ENCODE measurements at regions not wholly inside any gene's neighbourhood (a gene's known extent, or its start where the extent isn't known, plus 50 kb on each side); places are given as distances from the start of the nearest gene placed in this dataset.
"Not testable (repeated sequence)": the region's sequence is repeated elsewhere in the genome, so short reads cannot be mapped to it uniquely, and the experiment has no call there.

DNA sequence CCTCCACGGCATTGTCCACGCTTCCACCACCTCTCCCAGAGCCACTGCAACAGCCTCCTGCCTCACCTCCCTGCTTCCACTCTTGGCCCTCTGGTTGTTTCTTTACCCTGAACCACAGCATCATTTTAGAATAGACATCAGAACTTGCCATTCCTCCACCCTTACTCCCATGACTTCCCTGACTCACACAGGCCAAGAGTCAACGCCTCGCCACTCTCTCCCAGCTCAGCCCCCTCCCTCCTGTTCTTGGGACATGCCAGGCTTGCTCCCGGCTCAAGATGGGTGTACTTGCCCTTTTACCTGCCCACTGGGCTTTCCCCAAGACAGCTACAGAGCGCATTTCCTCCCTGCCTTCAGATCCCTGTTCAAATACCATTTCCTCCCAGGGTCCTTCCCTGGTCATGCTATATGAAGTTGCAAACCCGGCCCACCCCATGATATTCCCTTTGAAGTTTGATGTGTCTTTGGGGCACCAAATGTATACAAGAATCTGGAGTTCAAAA is 429.1 kb downstream of the RPS24 start:
- intact Hi-C loops (cut with DNase I, micrococcal nuclease): no loop called here
- no peak for DNase-seq
- no peak for ATAC-seq

DNA sequence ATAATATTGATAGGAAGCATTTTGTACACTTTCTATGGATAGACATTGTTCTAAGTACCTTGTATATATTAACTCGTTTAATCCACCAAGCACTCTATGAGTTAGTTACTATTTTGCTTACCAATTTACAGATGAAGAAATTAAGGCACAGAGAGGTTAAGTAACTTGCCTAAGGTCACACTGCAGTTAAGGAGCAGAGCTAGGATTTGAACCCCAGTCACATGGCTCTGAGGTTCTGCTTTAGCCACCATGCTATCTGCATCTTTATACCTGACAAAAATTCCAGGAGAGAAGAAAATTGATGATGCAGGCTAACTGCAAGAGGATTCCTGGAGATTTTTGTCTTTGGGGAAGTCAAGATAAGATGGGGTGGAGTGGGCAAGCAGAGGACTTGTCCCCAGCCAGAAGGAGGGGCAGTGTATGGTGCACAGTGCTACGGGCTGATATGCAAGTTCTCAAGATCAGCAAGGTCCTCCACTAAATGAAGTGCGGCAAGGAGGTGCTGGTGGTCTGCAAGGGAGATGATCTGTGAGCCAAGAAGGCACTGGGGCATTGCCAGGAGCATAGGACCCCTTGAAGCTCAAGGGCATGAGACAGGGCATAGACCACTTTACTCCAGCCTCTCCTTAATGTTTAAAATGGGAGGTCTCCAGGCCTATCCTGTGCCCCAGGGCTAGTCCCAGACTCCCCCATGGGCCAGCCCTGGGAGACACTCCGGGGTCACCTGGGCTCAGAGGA is 430.6 kb downstream of the RPS24 start:
- intact Hi-C loops (cut with DNase I, micrococcal nuclease): no loop called here
- no peak for ATAC-seq
- DNase-seq: no peak

DNA sequence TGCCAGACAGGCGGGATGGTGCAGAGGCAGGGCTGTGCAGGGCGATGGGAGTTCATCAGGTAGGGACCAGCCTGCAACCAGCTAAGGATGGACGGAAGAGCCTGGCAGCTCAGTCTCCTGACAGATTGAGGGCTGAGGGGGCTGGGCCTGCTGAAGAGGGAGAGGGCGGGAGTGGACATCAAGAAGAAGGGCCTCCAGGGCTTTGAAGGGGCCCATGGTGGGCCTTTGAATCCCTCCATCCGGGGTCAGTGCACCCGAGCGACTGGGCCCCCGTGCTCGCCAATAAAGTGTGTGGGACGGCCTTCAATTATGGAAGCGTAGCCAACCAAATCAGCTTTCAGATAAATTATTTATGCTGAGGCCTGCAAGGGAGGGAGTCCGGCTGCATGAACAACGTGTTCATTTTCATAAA is 431.2 kb downstream of the RPS24 start:
- intact Hi-C loops (cut with DNase I, micrococcal nuclease): no loop called here
- ATAC-seq: no peak
- DNase-seq: no peak

DNA sequence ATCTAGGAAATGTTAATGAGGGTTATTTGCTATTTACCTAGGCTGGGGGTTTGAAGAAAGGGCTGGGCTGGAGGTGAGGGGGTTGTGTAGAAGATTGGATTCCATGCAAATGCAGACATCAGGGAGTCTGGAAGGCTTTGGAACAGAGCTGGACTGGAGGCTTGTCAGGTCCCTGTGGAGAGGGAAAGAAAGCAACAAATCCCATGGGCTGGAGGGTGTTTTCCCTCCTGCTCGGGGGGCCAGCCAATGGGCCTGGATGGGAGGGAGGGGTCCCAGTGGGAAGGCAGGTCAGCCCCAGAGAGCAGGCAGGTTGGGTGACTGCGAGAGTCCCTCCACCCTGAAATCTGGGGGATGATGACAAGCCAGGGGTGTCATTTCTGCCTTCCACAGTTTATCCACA is 431.8 kb downstream of the RPS24 start:
- DNase-seq (no peak), ATAC-seq (no peak)
- intact Hi-C loops (cut with DNase I, micrococcal nuclease): no loop called here

DNA sequence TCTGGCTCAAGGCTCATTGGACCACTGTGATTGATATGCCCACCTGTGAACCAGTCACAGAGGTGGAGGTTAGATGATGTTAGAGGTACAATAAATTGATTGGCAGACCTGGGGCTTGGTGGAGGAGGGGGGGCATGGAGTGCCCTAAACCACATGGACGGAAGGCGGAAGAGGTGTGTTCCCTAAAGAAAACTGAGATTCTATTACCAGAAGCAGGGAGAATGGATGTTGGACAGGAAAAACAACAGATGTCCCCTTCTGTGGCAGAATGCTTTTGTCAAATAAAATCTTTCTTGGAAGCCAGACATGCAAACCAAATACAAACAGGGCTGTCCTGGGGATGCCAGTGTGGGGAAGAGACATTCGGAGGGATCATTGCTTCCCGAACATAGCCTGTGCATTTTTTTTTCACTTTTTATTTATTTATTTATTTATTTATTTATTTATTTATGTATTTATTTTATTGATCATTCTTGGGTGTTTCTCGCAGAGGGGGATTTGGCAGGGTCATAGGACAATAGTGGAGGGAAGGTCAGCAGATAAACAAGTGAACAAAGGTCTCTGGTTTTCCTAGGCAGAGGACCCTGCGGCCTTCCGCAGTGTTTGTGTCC is 433.9 kb downstream of the RPS24 start:
- intact Hi-C loops (cut with DNase I, micrococcal nuclease): no loop called here
- ATAC-seq (no peak), DNase-seq (no peak)

DNA sequence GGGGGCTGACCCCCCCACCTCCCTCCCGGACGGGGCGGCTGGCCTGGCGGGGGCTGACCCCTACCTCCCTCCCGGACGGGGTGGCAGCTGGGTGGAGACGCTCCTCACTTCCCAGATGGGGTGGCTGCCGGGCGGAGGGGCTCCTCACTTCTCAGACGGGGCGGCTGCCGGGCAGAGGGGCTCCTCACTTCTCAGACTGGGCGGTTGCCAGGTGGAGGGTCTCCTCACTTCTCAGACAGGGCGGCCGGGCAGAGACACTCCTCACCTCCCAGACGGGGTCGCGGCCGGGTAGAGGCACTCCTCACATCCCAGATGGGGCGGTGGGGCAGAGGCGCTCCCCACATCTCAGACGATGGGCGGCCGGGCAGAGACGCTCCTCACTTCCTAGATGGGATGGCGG is 435.1 kb downstream of the RPS24 start:
- ATAC-seq; DNase-seq; intact Hi-C loops (cut with DNase I, micrococcal nuclease): not testable (repeated sequence)

DNA sequence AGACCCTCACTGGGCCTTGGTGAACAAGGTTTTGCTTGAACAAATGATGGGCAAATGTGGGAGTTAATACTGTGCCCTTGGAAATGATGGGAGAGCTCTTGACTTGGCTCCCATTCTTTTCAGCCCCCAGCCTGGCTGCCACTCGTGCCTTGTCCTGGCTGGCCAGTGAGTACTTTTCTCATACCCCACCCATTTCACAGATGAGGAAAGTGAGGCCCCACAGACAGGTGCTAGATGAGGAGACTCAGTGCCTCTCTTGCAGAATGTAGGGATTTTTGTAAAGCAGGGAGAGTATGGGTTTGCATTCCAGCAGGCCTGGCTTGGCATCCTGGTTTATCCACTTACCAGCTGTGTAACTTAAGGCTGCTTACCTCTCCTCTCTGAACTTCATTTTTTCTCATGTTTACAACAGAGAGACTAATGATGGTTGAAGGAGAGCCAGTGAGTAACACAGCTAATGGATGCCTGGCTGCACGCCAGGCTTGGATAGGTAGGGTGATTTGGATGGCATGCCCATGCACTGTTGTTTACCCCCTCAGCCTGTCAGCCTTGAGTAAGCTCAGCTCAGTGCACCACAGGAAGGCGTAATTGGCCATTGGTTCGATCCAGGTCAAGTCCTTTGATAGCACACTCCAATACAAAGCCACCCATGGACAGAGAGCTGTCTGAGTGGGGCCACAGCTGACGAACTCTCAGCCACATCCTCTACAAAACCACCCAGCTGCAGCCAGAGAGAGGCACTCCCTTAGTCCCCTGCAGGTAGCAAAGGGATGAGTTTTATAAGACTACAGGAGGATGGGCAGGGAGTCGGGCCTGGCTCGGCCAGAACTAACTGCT is 436.8 kb downstream of the RPS24 start:
- intact Hi-C loops (cut with DNase I, micrococcal nuclease): no loop called here
- no peak for DNase-seq
- no peak for ATAC-seq

DNA sequence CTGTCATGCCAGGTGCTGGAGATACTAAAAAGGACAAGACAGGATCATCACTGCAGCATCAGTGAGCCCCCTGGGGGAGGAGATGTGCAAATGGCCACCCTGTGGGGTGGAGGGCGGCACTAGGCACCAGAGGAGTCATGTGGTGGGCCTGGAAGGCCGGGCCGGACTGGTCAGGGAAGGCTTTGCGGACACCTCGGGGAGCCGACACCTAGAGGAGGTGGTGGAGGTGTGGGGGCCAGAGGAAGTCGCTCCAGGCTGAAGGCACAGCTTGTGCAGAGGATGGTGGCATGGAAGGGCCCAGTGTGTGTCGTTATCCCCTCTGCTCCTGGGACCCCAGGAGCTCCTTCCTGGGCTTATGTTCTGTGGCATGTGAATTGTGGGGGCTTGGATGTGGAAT is 437.7 kb downstream of the RPS24 start:
- DNase-seq: no peak
- intact Hi-C loops (cut with DNase I, micrococcal nuclease): no loop called here
- ATAC-seq: no peak

DNA sequence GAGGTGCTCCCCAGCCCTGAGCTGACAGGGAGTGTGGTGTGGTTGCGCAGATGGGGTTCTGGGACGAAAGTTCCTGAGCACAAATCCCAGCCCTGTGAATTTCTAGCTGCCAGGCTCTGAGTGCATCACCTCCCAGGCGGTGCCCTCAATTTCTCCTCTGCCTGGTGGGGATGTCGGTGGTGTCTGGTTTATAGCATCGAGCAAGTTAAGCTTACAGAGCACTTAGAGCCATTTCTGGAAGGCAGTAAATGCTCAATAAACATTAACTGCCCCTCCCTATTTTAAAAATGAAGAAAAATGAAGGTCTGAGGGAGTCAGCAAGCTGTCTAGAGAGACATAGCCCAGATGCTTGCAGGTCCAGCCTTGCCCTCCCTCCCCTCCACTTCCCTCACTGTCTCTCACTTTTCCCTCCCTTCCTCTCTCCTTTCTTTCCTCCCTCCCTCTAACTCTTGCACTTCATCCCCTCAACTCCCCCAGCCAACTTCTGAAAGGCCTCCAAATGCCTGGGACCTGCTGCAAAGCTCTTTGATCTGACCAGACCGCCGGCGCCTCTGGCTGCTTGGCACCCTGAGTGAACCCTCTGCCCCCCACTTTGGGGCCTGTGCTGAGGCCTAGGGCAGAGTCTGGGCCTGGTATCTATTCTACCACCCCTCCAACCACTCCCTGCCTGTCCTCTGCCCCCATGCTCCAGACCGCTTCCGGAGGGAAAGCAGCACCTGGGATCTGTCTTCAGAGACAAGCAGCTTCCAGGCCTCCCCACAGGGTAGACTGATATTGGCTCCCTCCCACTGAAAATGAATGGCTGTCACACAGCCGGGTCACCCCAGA is 438.3 kb downstream of the RPS24 start:
- DNase-seq (peak in 1 of 2 donors; percentile 46), ATAC-seq (no peak)
- intact Hi-C loops (cut with DNase I, micrococcal nuclease): no loop called here

DNA sequence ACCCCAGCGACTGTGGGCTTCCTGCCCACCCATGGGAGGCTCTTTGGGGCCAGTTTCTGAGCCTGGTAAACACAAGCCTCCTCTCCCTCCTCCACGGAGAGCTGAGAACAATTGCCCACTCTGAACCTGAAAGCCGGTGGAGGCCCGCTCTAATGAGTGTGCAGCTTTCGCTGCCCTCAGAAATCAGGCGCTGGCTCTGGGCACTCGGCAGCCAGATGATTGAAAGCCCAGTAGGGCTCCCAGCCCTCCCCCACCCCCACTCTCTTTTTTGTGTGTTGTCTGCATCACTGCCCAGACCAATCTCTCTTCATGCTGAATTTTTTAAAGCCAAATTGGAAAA is 438.9 kb downstream of the RPS24 start:
- intact Hi-C loops (cut with DNase I, micrococcal nuclease): no loop called here
- ATAC-seq: no peak

DNA sequence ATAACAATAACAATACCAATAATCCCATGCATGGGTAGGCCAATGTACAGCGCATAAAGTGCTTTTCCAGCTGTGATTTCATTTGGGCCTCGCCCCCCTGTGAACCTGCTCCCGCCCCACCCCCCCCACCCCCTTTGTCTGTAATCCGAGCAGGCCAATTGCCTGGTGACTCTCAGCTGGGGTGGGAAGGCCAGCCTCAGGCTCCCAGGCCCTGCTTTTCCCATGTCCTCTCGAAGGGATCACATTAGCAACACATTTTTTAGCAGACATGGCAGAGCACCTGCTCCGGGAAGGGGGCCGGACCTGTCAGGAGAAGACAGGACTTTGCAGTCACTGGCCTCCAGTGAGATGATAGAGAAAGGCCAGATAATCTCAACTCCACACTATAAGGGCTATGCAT is 439.3 kb downstream of the RPS24 start:
- ATAC-seq: no peak
- intact Hi-C loops (cut with DNase I, micrococcal nuclease): no loop called here
- no peak for DNase-seq

More for the DNA sequence above, 438.9 kb downstream of the RPS24 start:
- no peak for DNase-seq

DNA sequence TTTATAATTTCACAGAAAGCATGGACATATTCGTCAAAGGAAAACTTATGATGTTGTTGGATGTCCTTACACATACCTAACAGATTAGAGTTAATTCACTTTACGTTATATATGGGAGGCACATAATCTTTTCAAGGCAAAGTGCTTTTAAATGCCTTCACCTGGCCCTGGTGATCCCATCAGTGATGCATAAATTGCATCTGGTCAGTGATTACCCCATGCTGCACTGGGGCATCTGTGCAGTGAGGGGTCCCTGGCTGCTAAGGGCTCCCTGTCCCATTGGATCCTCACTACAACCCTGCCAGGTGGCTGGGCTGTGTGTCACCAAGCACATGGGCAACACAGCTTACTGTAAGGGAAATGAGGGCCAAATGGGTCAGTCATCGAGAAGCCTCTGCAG is 441.1 kb downstream of the RPS24 start:
- intact Hi-C loops (cut with DNase I, micrococcal nuclease): no loop called here
- DNase-seq (no peak), ATAC-seq (no peak)

DNA sequence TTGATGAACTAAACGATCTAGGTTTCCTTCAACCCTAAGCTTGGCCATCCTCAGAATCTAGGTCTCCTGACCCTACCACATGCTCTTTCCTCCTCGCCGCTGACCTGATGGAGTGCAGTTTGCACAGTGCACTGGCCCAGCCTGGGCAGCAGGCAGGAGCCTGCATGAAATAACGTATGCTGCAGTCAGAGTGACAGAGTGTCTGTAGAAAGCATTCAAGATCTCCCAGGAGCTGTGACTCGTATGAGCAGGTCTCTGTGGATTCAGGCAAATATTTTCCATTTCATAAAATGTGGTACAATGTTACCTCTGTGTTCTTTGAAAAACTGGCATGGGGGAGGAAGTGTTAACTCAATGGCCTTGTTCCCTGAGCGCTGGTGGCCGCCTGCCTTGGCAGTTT is 441.8 kb downstream of the RPS24 start:
- ATAC-seq: no peak
- intact Hi-C loops (cut with DNase I, micrococcal nuclease): no loop called here
- DNase-seq: no peak

DNA sequence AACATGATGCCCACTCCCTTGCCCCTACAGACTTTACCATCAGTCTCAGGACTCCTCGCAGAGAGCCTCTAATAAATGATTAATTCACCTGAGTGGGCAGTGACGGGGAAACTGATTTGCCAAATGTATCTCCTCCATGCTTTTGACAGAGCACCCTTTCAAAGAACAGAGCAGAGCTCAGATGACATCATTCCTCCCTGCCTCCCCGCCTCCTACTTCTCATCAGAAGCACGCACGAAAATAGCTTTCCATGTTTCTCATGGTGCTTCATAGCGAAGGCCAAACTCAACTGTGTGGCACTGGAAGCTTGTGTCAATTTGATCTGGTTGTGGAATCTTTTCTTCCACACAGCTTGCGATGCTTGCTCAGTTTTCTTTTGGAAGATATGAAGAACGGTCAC is 442.5 kb downstream of the RPS24 start:
- DNase-seq (no peak), ATAC-seq (no peak)
- intact Hi-C loops (cut with DNase I, micrococcal nuclease): no loop called here

DNA sequence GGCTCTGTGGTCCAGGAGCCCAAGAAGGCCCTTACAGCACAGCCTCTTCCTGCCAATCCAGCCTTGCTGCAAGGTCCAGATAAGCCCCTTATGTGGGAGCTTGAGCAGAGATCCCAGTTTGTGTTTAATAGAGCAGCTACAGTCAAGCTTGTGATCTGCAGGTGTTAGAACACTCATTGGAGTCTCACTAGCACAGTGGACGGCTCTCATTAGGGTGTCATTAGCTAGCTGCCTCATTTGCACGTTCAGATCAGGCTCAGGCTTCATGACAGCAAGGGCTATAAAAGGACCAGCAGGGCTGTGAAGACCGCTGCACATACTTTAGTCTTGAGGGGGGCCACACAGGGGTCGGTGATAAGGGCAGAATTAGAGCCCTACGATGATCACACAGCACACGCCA is 443.2 kb downstream of the RPS24 start:
- DNase-seq: no peak
- intact Hi-C loops (cut with DNase I, micrococcal nuclease): no loop called here
- no peak for ATAC-seq

DNA sequence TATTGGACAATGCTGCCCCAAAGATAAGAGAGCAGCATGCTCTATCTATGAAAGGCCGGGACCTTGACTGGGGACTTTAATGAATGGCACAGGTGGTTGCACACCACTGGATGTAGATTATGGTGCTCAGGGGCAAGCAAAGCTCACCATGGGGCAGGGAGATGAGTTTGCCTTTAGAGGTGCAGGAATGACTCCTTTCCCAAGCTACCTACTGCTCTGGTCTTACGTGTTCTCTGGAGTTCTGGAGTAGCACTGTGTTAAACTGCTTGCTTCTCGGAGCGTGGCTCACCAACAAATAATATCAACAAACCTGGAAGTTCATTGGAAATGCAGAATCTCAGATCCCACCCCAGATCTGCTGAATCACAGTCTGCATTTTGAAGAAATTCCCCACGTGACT is 445.3 kb downstream of the RPS24 start:
- no peak for DNase-seq
- intact Hi-C loops (cut with DNase I, micrococcal nuclease): no loop called here
- ATAC-seq: no peak

DNA sequence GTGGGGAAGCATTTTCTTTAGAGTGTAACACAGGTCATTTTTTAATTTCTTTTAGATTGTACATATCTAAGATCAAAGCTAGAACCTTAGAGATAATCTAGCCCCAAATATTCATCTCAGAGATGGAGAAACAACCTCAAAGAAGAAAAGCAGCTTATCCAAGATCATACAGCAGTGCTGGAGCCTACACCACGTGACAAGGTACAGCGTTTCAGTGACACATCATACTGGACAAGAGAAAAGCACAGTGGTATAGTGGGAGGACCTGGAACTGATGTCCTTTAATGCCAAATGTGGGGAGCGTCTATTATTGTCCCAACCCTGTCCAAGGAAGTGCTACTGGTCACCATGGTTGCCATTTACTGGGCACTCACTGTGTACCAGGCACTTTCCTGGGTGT is 445.8 kb downstream of the RPS24 start:
- ATAC-seq: no peak
- no peak for DNase-seq
- intact Hi-C loops (cut with DNase I, micrococcal nuclease): no loop called here

DNA sequence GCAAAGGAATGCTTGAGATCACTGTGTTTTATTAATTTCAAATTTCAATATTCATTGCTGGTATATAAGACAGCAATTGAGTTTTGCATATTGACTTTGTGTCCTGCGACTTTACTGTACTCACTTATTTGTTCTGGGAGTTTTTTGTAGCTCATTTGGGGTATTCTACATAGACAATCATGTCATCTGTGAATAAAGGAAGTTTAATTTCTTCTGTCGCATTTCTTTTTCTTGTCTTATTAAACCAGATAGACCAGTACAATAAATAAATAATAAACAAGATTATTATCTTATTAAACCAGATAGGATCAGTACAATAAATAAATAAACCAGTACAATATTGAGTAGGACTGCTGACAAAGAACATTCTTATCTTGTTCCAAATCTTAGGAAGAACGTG is 448.2 kb downstream of the RPS24 start:
- no peak for ATAC-seq
- no peak for DNase-seq
- intact Hi-C loops (cut with DNase I, micrococcal nuclease): no loop called here

DNA sequence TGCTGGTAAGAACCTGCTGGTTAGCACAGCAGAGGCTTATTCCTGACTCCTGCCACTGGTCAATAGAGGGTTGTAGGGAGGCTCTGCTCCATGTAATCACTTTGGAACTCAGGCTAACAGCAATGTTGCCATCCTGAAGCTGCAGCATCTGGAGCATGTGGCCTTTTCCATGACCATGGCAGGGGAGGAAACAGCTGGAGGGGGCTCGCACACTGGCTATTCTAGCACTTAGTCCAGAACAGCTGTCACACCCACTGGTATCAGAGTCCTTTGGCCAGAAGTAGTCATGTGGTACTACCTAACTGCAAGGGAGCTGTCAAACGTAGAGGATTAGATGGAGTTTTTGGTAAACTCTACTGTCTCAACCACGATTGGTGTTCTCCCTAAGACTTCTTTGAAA is 450.0 kb downstream of the RPS24 start:
- ATAC-seq: no peak
- intact Hi-C loops (cut with DNase I, micrococcal nuclease): no loop called here
- DNase-seq: no peak
